Frontal cortex (tissue), 3 donors: ENCODE measurements at regions not wholly inside any gene's neighbourhood (a gene's known extent, or its start where the extent isn't known, plus 50 kb on each side); places are given as distances from the start of the nearest gene placed in this dataset.

Experiments used
- DNase-seq, 2 donors: peaks; one replicate each; pipeline ENCODE4 v3.0.0; 2012; ENCODE audit warnings: low spot score in 2 of 2
- FAIRE-seq: peaks from 2 replicates; lab custom pipeline; 2012; peaks lifted over from hg19 to GRCh38; lab: Jason Lieb, UNC
- donor health status: control.
- donor health status: control.
- donor health status: control.

DNA sequence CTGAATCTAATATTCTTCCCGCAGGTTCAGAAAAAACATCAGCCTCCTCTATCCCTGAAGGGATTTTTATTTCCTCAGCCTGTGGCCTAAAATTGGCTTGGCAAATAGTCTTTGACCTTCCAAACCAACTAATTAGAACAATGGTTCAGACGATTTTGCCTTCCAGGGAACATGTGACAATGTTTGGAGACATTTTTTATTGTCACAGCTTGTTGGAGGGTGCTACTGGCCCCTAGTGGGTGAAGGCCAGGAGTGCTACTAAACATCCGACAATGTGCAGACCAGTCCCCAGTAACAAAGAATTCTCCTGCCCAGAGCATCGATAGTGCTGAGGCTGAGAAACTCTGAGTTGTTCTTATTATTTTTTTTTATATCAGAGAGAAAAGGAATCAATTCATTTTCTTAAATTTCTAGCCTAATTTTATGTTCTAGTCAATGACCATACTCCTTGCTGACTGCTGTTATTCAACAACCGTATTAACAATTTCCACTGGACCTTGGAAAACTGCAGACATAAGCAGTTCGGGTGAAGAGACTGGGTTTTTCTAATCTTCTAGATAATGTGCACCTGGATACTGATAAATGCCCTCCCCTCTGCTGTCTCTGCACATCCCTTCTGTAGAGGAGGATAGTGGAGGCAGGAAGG lies 280.7 kb downstream of the LMX1A start:
- FAIRE-seq (no peak), DNase-seq (no peak)

DNA sequence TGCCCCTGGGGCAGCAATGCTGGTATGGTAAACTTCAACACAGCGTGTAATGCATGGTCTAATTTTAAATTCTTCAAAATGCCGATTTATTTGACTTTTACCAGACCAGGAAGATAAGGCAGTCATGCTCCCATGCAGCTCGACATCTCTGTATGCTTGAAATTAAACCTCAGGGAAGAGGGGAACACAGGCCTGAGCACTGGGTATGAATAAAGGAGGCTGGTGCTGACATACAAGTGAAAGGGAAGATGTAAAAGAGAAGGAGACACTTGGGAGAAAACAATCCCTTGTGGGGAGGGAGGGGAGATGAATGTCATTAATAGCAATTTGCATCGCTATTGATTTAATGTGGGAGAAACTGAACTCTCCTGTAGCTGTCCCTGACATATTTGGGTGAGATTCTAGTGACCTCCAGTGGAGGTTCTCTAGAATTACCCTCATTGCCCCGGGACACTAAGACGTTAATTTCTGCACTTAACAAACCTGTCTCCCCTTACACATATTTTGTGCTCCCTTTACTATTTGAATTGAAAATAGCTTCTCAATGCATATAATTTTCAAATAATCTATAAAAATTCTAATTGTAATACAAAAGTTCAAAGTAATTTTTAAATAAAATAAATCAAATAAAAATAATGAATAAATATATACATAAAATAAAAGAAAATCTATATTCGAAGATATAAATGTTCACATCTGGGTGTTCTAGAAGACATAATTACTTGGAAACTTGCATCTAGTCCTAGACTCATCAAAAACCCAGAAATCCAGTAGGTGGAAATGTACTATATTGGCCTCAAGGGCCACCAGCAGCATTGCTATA lies 283.1 kb downstream of the LMX1A start:
- peak; percentile 28 to 36 for DNase-seq
- FAIRE-seq: peak; percentile 97

DNA sequence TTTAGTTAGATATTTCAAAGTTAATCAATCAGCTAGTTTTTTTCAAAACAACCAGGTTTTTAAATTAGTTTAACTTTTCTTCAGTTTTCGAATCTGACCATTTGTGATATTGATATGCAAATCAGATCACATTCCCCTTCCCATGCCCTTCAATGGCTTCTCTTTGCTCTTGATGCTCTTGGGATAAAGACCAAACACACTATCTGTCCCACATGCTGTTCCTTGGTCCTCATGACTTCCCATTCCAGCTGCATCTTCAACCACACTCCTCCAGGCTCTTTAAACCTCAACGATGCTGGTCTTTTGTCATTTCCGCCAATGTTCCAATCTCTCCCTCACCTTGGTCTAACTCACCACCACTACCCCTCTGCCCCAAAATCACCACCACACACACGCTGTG lies 285.8 kb downstream of the LMX1A start:
- FAIRE-seq: no peak

DNA sequence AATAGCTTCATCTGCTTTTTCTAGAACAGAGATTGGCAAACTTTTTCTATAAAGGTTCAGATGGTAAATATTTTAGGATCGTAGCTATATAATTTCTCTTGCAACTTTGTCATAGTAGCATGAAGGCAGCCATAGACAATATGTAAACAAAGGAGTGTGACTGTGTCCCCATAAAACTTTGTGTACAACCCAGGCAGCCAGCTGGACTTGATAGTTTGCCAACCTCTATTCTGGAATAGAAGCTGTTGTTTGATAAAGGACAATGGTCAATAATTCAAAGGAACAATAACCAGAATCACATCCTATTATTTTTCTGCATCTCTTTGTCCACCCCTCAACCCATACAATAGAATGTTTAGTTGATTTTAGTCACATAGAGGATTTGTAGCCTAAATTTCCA lies 286.7 kb downstream of the LMX1A start:
- FAIRE-seq (peak; percentile 88), DNase-seq (no peak)

More for the DNA sequence above, 285.8 kb downstream of the LMX1A start:
- DNase-seq: no peak

DNA sequence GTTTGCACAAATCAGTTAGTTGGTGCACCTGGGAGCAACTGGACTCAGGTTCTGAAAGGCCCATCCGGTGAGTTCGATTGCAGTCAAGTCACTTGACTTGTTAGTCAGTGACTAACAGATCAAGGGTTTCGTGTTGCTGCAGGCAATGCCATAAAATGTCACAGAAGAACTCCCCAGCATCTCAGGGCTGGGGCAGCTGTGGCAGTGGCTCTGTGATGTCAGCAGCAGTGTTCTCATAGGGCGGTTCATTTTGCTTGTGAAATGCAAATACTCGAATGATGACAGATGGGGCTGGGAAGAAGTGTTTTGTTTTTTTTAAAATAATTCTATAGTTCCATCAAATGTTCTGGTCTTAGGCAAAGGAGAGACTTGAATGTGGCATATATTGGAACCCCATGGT lies 287.8 kb downstream of the LMX1A start:
- DNase-seq: no peak
- no peak for FAIRE-seq

DNA sequence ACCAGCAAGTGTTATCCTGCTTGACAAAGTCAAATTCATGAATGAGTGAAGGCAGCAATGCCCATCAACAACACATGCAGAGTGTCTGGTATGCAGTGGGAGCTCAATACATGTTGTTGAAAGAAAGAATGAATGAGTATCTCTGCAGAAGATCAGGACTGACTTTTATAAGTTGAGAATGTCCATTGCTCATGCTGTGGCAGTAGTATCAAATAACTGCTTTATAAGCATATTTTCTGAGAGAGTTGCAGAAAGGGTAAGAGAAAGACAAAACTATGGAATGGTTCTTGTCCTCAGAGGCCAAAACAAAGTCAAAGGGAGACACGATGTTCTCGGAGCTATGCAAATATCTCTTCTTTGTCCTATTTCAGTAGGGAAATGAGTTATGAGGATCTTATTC lies 288.7 kb downstream of the LMX1A start:
- FAIRE-seq (no peak), DNase-seq (no peak)

DNA sequence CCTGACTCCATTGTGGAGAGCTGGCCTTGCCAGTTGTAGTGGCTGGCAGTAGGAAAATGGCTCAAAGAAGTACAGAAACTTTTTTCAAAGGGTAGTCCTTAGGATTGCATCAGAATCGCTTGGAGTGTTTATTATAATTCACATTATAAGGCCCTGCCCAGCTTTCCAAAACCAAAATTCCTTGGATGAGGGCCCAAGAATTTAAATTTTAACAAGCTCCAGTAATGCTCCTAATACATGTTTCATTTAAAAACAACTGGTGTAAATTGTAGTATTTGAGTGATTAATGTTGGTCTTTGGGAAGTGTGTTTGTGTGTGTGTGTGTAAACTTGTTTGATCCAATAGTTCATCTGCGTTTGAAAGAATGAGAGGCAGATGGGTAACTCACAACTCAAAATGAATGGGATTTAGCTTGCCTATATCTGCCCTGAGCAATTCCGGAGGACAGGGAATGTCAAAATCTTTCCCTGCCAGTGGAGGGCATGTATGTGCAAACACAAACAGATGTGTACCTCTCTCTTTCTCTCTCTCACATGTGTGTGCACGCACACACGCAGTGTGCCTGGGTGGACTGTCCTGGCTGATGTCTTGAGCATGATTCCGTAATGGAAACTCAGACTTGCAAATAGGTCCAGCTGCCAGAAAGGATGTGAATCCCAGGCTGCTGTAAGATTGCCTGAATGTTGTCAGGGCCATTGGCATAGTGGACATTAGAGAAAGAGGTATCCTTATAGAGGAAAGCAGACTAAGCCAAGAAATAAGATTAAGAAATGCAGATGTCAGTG lies 293.1 kb downstream of the LMX1A start:
- FAIRE-seq (no peak), DNase-seq (no peak)

DNA sequence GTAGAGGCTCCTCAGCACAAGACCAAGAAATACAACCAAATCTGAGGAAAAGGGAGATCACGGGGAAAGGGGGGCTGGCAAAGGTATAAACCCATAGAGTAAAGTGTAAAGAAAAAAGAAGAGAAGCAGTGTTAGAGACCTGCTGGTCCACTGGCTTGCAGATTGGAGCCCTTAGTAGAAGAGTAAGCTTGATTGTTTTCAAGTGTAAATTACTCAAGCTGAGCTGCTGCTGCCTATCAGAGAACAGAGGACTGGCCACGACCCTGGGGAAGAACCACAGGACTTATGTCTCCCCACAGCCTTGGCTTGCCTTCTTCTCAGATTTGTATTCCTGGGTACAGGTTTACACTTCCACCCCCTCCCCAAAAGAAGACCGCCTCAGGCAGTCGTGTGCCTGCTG lies 294.2 kb downstream of the LMX1A start:
- DNase-seq: no peak
- FAIRE-seq: no peak

DNA sequence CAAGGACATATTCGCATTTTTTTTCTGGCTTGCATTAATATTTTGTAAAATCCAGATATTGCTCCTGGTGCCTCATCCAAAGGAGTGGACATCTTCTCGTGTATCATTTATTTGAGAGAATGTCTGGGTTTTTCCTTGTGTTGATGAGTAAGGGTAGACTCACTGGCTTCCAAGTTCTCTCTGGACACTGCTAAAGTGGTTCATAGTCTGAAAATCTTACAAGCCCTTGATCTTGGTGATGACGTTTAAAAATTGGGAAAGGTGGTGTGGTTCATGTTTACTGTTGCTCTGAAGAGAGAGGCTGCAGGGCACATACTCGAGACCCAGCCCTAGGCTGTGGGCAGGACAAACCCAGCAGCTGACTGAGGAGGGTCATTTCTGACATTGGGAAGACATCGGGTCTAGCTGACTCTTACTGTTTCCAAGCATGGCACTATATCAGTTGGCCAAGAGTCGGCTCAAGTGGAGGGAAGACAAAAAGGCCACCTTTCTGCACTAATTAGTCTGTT lies 296.2 kb downstream of the LMX1A start:
- FAIRE-seq: no peak

DNA sequence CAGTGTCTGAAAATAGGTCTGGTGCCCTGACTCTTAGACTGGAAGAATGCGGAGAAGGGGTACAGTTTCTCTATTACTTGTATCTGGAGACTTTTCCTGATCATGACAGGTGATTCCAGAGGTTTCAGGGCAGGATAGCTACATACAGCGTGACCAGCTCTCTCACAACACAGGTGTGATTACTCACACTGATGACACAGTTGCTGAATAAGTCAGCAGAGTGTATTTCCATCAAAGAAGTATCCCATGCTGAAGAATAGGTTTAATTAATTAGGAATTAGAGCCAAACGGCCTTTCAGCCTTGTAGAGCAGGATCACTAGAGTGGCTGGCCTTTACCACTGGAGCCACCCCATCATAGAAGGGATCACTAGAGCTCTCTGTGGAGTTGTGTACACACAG lies 298.6 kb downstream of the LMX1A start:
- no peak for FAIRE-seq
- no peak for DNase-seq

More for the DNA sequence above, 296.2 kb downstream of the LMX1A start:
- DNase-seq: no peak

DNA sequence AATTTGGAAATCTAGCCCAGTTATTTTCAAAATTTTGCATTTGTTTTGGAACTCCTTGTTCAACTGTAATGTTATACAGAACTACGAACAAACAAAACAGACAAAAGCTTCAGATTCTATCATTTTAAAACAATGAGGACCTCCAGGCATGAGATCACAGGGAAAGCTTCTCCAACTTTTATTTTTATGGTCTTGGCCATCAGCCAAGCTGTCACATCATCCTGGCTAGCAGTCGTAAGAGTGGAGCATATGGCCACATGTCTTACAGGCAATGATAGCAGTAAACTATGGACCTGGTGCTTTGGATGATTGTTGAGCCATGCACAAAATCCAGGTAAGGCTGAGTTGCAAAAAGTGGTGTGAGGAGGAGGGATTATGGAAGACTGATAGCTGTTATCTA lies 299.6 kb downstream of the LMX1A start:
- DNase-seq (no peak), FAIRE-seq (no peak)

DNA sequence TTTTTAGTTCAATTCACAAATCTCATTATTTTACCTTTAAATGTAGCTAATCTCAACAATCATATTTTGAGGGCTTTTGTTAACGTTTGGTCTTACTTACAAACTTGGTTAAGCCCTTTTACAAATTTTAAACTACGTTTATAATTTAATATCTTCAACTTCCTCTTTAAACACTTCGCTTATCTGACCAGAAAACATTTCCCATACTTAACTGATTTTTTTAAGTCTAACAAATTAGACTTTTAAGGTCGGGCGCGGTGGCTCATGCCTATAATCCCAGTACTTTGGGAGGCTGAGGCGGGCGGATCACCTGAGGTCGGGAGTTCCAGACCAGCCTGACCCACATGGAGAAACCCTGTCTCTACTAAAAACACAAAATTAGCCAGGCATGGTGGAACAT lies 300.9 kb downstream of the LMX1A start:
- no peak for FAIRE-seq
- DNase-seq: no peak

DNA sequence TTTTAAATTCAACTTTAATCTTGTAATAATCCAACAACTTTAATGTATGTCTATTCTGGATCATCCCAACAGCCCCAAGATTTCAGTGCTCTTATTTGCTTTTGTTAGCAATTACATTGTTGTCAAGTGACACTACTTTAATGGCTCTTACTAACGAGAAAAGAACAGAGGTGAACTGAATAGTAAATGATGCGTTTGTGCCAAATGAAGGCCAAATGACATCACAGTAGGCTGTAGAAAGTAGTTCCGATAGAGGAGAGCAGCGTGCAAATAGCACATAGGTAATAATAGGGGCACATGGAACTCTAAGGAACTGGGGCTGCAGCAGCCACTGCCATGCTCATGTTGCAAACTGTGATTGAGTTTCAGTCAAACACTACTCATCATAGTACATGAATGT lies 301.9 kb downstream of the LMX1A start:
- no peak for FAIRE-seq
- no peak for DNase-seq

DNA sequence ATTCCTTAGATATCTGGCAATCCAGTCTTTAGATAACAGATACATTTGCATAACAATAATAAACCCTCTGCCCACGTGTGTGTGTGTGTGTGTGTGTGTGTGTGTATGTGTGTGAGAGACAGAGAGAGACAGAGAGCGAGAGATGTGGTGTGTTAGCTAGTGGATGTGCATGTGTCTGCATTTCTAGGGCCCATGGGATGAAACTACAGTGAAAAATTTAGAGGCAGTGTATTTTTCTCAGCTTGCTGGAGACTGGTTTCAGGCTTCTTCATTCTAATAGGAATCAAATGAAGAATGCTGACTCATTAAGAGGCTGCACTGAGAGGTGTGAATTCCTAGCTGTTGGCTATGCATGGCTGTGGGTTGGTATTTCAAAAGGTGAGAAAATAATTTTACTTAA lies 303.2 kb downstream of the LMX1A start:
- FAIRE-seq: no peak
- no peak for DNase-seq

DNA sequence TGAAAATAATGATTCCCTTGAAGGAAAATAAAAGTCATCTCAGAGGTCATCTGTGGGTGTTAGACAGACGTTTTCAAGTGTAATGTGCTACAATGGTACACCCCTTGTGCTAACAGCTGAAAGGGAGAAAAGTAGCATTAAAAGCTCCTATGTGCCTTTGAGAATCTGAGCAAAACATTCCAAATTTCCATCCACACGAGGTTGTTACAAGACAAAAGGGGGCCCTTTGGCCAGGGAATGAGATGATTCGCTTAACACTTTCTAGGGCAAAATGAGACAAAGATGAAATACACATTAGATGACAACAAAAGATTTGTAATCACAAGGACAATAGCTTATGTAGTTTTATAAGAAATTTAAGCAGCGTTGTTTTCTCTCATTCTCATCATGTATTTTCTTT lies 303.6 kb downstream of the LMX1A start:
- no peak for FAIRE-seq
- DNase-seq: no peak

DNA sequence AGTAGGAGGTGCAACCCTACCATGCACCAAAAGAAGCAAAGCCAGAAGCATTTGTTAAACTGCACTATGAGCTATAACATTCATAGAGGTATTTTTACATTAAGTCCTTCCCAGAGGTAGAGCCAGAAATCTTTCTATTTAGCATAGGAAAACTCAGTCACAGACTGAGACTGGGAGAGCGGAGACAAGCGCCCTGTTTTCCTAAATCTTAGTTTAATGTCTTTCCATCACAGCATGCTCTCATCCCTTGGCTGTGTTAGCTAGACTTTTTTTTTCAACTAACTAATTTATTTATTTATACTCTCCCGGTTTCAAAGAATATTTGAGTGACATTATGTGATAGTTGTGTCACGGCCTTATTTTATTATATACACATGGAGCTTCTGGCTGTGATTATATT lies 304.1 kb downstream of the LMX1A start:
- no peak for FAIRE-seq
- no peak for DNase-seq

DNA sequence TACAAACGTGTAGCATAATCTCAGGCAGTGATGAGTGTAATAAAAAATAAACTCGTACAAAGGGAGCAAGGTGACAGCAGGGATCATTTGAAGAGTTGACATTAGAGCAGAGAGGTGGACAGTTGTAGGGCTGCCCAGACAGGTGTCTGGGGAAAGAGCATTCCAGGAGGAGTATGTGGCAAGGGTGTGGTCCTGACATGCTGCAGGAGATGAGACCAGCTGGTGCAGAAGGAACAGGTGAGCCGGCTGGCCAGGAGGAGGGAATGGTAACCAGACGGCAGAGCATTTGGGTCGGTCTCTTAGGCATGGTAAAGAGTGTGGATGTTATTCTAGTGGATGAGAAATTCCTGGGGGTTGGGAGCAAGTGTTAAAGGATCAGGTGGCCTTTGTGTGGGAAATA lies 306.3 kb downstream of the LMX1A start:
- DNase-seq (no peak), FAIRE-seq (no peak)

DNA sequence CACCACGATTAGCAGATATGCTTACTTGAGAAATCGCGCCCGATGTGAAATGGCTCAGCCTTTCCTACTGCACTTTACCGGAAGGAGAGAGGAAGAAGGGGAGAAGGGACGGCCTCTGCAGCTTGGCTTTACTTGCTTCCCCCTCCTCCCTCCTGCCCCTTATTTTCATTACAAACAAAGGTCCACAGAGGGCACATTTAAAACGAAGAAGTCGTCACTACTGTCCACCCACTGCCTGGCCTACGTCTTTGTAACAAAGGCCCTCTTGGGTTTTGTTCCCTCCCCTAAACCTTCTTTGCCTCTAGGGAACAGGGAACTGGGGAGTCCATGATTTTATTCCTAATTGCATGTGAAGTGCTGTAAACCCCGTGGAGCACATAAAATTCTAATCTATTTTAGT lies 308.5 kb downstream of the LMX1A start:
- DNase-seq (no peak), FAIRE-seq (no peak)

DNA sequence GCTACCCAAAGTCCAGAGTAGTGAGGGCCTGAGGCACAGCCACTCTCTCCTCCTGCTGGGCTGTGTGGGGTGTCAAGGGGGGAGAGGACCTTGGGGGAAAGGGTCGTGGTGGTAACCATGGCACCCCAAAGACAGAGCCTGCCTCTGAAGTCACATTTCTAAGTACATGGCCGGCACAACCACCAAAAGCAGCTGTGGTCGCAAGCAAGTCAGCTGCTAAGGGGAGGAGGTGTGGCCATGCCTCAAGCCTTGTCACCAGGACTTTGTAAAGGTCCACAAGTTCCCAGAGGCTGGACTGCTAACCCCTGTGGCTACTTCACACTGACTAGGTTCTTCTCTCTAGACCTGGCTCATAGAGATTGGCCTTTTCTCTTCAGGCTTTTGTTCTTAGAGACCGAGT lies 310.6 kb downstream of the LMX1A start:
- DNase-seq (no peak), FAIRE-seq (no peak)

DNA sequence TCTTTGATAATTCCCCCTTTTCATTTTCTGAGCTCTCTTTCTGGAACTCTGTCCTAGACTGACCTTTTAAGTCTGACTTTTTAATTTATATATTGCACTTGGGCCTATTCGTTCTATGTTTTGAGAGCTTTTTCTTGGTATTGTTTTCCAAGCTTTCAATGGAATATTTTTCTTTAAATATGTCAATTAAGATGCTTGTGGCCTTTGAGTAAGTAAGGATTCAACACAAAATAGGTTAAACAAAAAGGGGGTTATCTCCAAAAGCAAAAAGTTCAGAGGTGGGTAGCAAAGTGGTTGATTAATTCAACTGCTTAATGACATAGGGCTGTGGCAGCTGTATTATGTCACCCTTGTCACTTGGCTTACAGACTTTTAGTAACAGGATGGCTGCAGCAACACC lies 315.9 kb downstream of the LMX1A start:
- FAIRE-seq (no peak), DNase-seq (no peak)

DNA sequence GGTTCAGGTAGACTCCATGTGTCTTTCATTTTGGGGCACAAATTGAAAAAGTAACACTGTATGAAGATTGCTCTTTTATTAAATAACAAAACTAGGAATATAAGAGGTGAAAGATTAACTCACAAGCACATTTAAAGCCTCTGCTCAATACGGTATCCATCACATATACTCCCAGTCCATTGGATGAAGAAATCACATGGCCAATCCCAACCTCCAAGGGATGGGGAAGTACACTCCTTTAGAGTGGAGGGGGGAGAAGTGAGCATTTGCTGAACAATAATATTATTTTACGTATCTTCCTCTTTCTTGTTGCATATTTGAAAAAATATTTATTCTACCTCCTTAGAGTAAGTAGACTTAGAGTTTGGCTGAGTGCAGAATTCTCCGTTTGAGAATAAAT lies 316.5 kb downstream of the LMX1A start:
- FAIRE-seq (no peak), DNase-seq (no peak)
